ENCODE measurements at regions not wholly inside any gene's neighbourhood (a gene's known extent, or its start where the extent isn't known, plus 50 kb on each side); places are given as distances from the start of the nearest gene placed in this dataset.

GRCh38 chr2:43085505-43085904 is 140.9 kb downstream of the ZFP36L2 start:
- DNase-seq (ENCODE audit: low spot score), result no peak

GRCh38 chr2:43084699-43085091 is 141.7 kb downstream of the ZFP36L2 start:
- DNase-seq (ENCODE audit: low spot score), result no peak

GRCh38 chr2:43083710-43084698 is 142.4 kb downstream of the ZFP36L2 start:
- peak; percentile 86 for DNase-seq (ENCODE audit: low spot score)

GRCh38 chr2:43082903-43083677 is 143.3 kb downstream of the ZFP36L2 start:
- no peak for DNase-seq (ENCODE audit: low spot score)

- no peak for DNase-seq (ENCODE audit: low spot score)
Observed at GRCh38 chr2:43082111-43082894, 144.1 kb downstream of the ZFP36L2 start.

GRCh38 chr2:43081131-43081765 is 145.2 kb downstream of the ZFP36L2 start:
- no peak for DNase-seq (ENCODE audit: low spot score)

- DNase-seq (ENCODE audit: low spot score), result no peak
Observed at GRCh38 chr2:43080571-43081021, 145.8 kb downstream of the ZFP36L2 start.

GRCh38 chr2:43078781-43079755 is 147.3 kb downstream of the ZFP36L2 start:
- no peak for DNase-seq (ENCODE audit: low spot score)

- no peak for DNase-seq (ENCODE audit: low spot score)
Observed at GRCh38 chr2:43078301-43078700, 148.1 kb downstream of the ZFP36L2 start.

- no peak for DNase-seq (ENCODE audit: low spot score)
Observed at GRCh38 chr2:43077876-43078275, 148.5 kb downstream of the ZFP36L2 start.

GRCh38 chr2:43076676-43077075 is 149.7 kb downstream of the ZFP36L2 start:
- no peak for DNase-seq (ENCODE audit: low spot score)

- DNase-seq (ENCODE audit: low spot score), result no peak
Observed at GRCh38 chr2:43075811-43076585, 150.4 kb downstream of the ZFP36L2 start.

- DNase-seq (ENCODE audit: low spot score), result no peak
Observed at GRCh38 chr2:43075054-43075593, 151.3 kb downstream of the ZFP36L2 start.

- no peak for DNase-seq (ENCODE audit: low spot score)
Observed at GRCh38 chr2:43074592-43075053, 151.8 kb downstream of the ZFP36L2 start.

GRCh38 chr2:43074052-43074451 is 152.4 kb downstream of the ZFP36L2 start:
- DNase-seq (ENCODE audit: low spot score), result no peak

GRCh38 chr2:43073401-43073825 is 153.0 kb downstream of the ZFP36L2 start:
- no peak for DNase-seq (ENCODE audit: low spot score)

- DNase-seq (ENCODE audit: low spot score), result no peak
Observed at GRCh38 chr2:43071599-43072550, 154.5 kb downstream of the ZFP36L2 start.
